ENCODE measurements at regions not wholly inside any gene's neighbourhood (a gene's known extent, or its start where the extent isn't known, plus 50 kb on each side); places are given as distances from the start of the nearest gene placed in this dataset.

- CTCF ChIA-PET: no interaction called here
- WGBS (ENCODE audit: insufficient coverage): no CpG with 5 or more reads among the region's 3 CpGs
- Histone ChIP-seq H3K9me3 (no peaks in the 10 kb centered on the region), H3K4me1 (ENCODE audit: control insufficient read depth in 1 of 2, extremely low read depth in 1 of 2, insufficient read depth in 2 of 2, low read length in 2 of 2) (no peaks in the 10 kb centered on the region), H3K4me3 (ENCODE audit: control insufficient read depth in 1 of 2, extremely low read depth in 1 of 2, low read length in 1 of 2) (no peak overlapping the region), H3K36me3 (ENCODE audit: control insufficient read depth in 2 of 2, extremely low read depth in 1 of 2, insufficient read depth in 1 of 2, low read length in 1 of 2) (no peaks in the 10 kb centered on the region), H3K27me3 (replicated peaks in 1 of 2; ENCODE audit: control insufficient read depth in 2 of 2, extremely low read depth in 1 of 2, insufficient read depth in 2 of 2, low read length in 1 of 2) (peaks cover 0 to 9% of the 10 kb centered on the region in 2 experiments), H3K27ac (ENCODE audit: low read length) (no peak overlapping the region)
- ATAC-seq (replicated peaks in 1 of 4) (no peak), DNase-seq (no peak)
- no peak overlapping the region for H3K4me3 Mint-ChIP-seq
- H3K9me3 Mint-ChIP-seq: no peaks in the 10 kb centered on the region
- POLR2A ChIA-PET: no interaction called here
- H3K4me1 Mint-ChIP-seq: no peaks in the 10 kb centered on the region
- H3K27me3 Mint-ChIP-seq: peaks cover 0 to 6% of the 10 kb centered on the region in 2 donors
- no peaks in the 10 kb centered on the region for H3K36me3 Mint-ChIP-seq
- H3K27ac Mint-ChIP-seq: no peak overlapping the region
These were observed 123.2 kb downstream of the RIN2 start for GRCh38 chr20:19881080-19881840.

- H3K27ac Mint-ChIP-seq: no peak overlapping the region
- CTCF ChIA-PET: no interaction called here
- no peaks in the 10 kb centered on the region for H3K9me3 Mint-ChIP-seq
- H3K4me1 ChIP-seq (ENCODE audit: control insufficient read depth in 1 of 2, extremely low read depth in 1 of 2, insufficient read depth in 2 of 2, low read length in 2 of 2): no peaks in the 10 kb centered on the region
- H3K36me3 Mint-ChIP-seq: no peaks in the 10 kb centered on the region
- H3K4me1 Mint-ChIP-seq: no peaks in the 10 kb centered on the region
- no peak overlapping the region for H3K27ac ChIP-seq (ENCODE audit: low read length)
- POLR2A ChIA-PET: no interaction called here
- H3K36me3 ChIP-seq (ENCODE audit: control insufficient read depth in 2 of 2, extremely low read depth in 1 of 2, insufficient read depth in 1 of 2, low read length in 1 of 2): no peaks in the 10 kb centered on the region
- no peak overlapping the region for H3K4me3 ChIP-seq (ENCODE audit: control insufficient read depth in 1 of 2, extremely low read depth in 1 of 2, low read length in 1 of 2)
- ATAC-seq (replicated peaks in 1 of 4) (no peak), DNase-seq (no peak)
- H3K9me3 ChIP-seq: no peaks in the 10 kb centered on the region
- H3K4me3 Mint-ChIP-seq: no peak overlapping the region
- peaks cover 0 to 6% of the 10 kb centered on the region in 2 donors for H3K27me3 Mint-ChIP-seq
- no CpG with 5 or more reads among the region's 3 CpGs for WGBS (ENCODE audit: insufficient coverage)
- H3K27me3 ChIP-seq (replicated peaks in 1 of 2; ENCODE audit: control insufficient read depth in 2 of 2, extremely low read depth in 1 of 2, insufficient read depth in 2 of 2, low read length in 1 of 2): peaks cover 0 to 9% of the 10 kb centered on the region in 2 experiments
These were observed 123.9 kb downstream of the RIN2 start for GRCh38 chr20:19881990-19882389.

- no peak for DNase-seq
- Mint-ChIP-seq H3K27me3 (peaks cover 0 to 6% of the 10 kb centered on the region in 2 donors), H3K9me3 (no peaks in the 10 kb centered on the region), H3K4me1 (no peaks in the 10 kb centered on the region), H3K36me3 (no peaks in the 10 kb centered on the region), H3K4me3 (no peak overlapping the region), H3K27ac (no peak overlapping the region)
- ChIA-PET POLR2A (no interaction called here), CTCF (no interaction called here)
- no peak overlapping the region for H3K4me3 ChIP-seq (ENCODE audit: control insufficient read depth in 1 of 2, extremely low read depth in 1 of 2, low read length in 1 of 2)
- H3K4me1 ChIP-seq (ENCODE audit: control insufficient read depth in 1 of 2, extremely low read depth in 1 of 2, insufficient read depth in 2 of 2, low read length in 2 of 2): no peaks in the 10 kb centered on the region
- H3K36me3 ChIP-seq (ENCODE audit: control insufficient read depth in 2 of 2, extremely low read depth in 1 of 2, insufficient read depth in 1 of 2, low read length in 1 of 2): no peaks in the 10 kb centered on the region
- no peaks in the 10 kb centered on the region for H3K9me3 ChIP-seq
- 65% methylated on average over 3 of the region's 3 CpGs for WGBS (ENCODE audit: insufficient coverage)
- no peak for ATAC-seq (replicated peaks in 1 of 4)
- no peak overlapping the region for H3K27ac ChIP-seq (ENCODE audit: low read length)
- peaks cover 0 to 9% of the 10 kb centered on the region in 2 experiments for H3K27me3 ChIP-seq (replicated peaks in 1 of 2; ENCODE audit: control insufficient read depth in 2 of 2, extremely low read depth in 1 of 2, insufficient read depth in 2 of 2, low read length in 1 of 2)
These were observed 124.4 kb downstream of the RIN2 start for GRCh38 chr20:19882446-19882845.

- Histone ChIP-seq H3K27me3 (replicated peaks in 1 of 2; ENCODE audit: control insufficient read depth in 2 of 2, extremely low read depth in 1 of 2, insufficient read depth in 2 of 2, low read length in 1 of 2) (peaks cover 0 to 12% of the 10 kb centered on the region in 2 experiments), H3K9me3 (no peaks in the 10 kb centered on the region), H3K4me1 (ENCODE audit: control insufficient read depth in 1 of 2, extremely low read depth in 1 of 2, insufficient read depth in 2 of 2, low read length in 2 of 2) (no peaks in the 10 kb centered on the region), H3K36me3 (ENCODE audit: control insufficient read depth in 2 of 2, extremely low read depth in 1 of 2, insufficient read depth in 1 of 2, low read length in 1 of 2) (no peaks in the 10 kb centered on the region), H3K27ac (ENCODE audit: low read length) (no peak overlapping the region), H3K4me3 (ENCODE audit: control insufficient read depth in 1 of 2, extremely low read depth in 1 of 2, low read length in 1 of 2) (no peak overlapping the region)
- CTCF ChIA-PET: interaction anchor here in 1 of 2 donors (0.6 kb wide), 1 partner anchor 14 kb away, joined by 3 read pairs; no protein-coding TSS in a partner anchor
- Mint-ChIP-seq H3K4me3 (no peak overlapping the region), H3K27me3 (peaks cover 4 to 9% of the 10 kb centered on the region in 2 donors), H3K27ac (no peak overlapping the region), H3K36me3 (no peaks in the 10 kb centered on the region), H3K4me1 (no peaks in the 10 kb centered on the region), H3K9me3 (no peaks in the 10 kb centered on the region)
- DNase-seq (no peak), ATAC-seq (replicated peaks in 1 of 4) (no peak)
- POLR2A ChIA-PET: no interaction called here
- WGBS (ENCODE audit: insufficient coverage): no CpG with 5 or more reads among the region's 3 CpGs
These were observed 125.4 kb downstream of the RIN2 start for GRCh38 chr20:19883501-19883900.

- peaks cover 19 to 27% of the 10 kb centered on the region in 2 donors for H3K27me3 Mint-ChIP-seq
- no peak overlapping the region for H3K27ac Mint-ChIP-seq
- ChIA-PET POLR2A (no interaction called here), CTCF (no interaction called here)
- Histone ChIP-seq H3K4me1 (ENCODE audit: control insufficient read depth in 1 of 2, extremely low read depth in 1 of 2, insufficient read depth in 2 of 2, low read length in 2 of 2) (no peaks in the 10 kb centered on the region), H3K27ac (ENCODE audit: low read length) (no peak overlapping the region), H3K4me3 (ENCODE audit: control insufficient read depth in 1 of 2, extremely low read depth in 1 of 2, low read length in 1 of 2) (no peak overlapping the region), H3K36me3 (ENCODE audit: control insufficient read depth in 2 of 2, extremely low read depth in 1 of 2, insufficient read depth in 1 of 2, low read length in 1 of 2) (no peaks in the 10 kb centered on the region), H3K9me3 (no peaks in the 10 kb centered on the region), H3K27me3 (replicated peaks in 1 of 2; ENCODE audit: control insufficient read depth in 2 of 2, extremely low read depth in 1 of 2, insufficient read depth in 2 of 2, low read length in 1 of 2) (peaks cover 0 to 20% of the 10 kb centered on the region in 2 experiments)
- ATAC-seq (replicated peaks in 1 of 4): no peak
- no peaks in the 10 kb centered on the region for H3K4me1 Mint-ChIP-seq
- no peak overlapping the region for H3K4me3 Mint-ChIP-seq
- no peaks in the 10 kb centered on the region for H3K9me3 Mint-ChIP-seq
- WGBS (ENCODE audit: insufficient coverage): no CpG with 5 or more reads among the region's 5 CpGs
- DNase-seq: no peak
- no peaks in the 10 kb centered on the region for H3K36me3 Mint-ChIP-seq
These were observed 127.5 kb downstream of the RIN2 start for GRCh38 chr20:19885594-19885938.

- Histone ChIP-seq H3K27me3 (replicated peaks in 1 of 2; ENCODE audit: control insufficient read depth in 2 of 2, extremely low read depth in 1 of 2, insufficient read depth in 2 of 2, low read length in 1 of 2) (peaks cover 0 to 20% of the 10 kb centered on the region in 2 experiments), H3K4me1 (ENCODE audit: control insufficient read depth in 1 of 2, extremely low read depth in 1 of 2, insufficient read depth in 2 of 2, low read length in 2 of 2) (no peaks in the 10 kb centered on the region), H3K4me3 (ENCODE audit: control insufficient read depth in 1 of 2, extremely low read depth in 1 of 2, low read length in 1 of 2) (no peak overlapping the region), H3K27ac (ENCODE audit: low read length) (no peak overlapping the region), H3K36me3 (ENCODE audit: control insufficient read depth in 2 of 2, extremely low read depth in 1 of 2, insufficient read depth in 1 of 2, low read length in 1 of 2) (no peaks in the 10 kb centered on the region), H3K9me3 (no peaks in the 10 kb centered on the region)
- ChIA-PET POLR2A (no interaction called here), CTCF (interaction anchor here in 1 of 2 donors (0.7 kb wide), 1 partner anchor 13 kb away, joined by 11 read pairs; no protein-coding TSS in a partner anchor)
- Mint-ChIP-seq H3K4me1 (no peaks in the 10 kb centered on the region), H3K9me3 (no peaks in the 10 kb centered on the region), H3K27ac (no peak overlapping the region), H3K4me3 (no peak overlapping the region), H3K27me3 (peaks cover 23 to 28% of the 10 kb centered on the region in 2 donors), H3K36me3 (no peaks in the 10 kb centered on the region)
- WGBS (ENCODE audit: insufficient coverage): 93% methylated on average over 8 of the region's 16 CpGs
- DNase-seq (no peak), ATAC-seq (replicated peaks in 1 of 4) (no peak)
These were observed 128.0 kb downstream of the RIN2 start for GRCh38 chr20:19885939-19886660.

Measured in T-cell (primary cell).